Liver (tissue), 8 donors: ENCODE measurements at regions not wholly inside any gene's neighbourhood (a gene's known extent, or its start where the extent isn't known, plus 50 kb on each side); places are given as distances from the start of the nearest gene placed in this dataset.

Experiments
- DNase-seq: peaks from one replicate; pipeline ENCODE4 v3.0.0-alpha.2; 2017; ENCODE audit warnings: low spot score
- H3K27ac ChIP-seq, 2 donors: one replicate each; pipeline ENCODE4 v1.7.0; 2013; ENCODE audit warnings: inconsistent platforms in 2 of 2, low read length in 2 of 2, control low read depth in 1 of 2, low read depth in 1 of 2, mild to moderate bottlenecking in 1 of 2
- H3K27me3 ChIP-seq, 4 donors: one replicate each; pipeline versions ENCODE4 v1.6.1 to v1.7.0; 2013; ENCODE audit warnings: low read length in 3 of 4, inconsistent platforms in 1 of 4, mild to moderate bottlenecking in 1 of 4, moderate library complexity in 1 of 4; ENCODE audit not compliant: control insufficient read depth in 4 of 4, insufficient read depth in 4 of 4
- H3K36me3 ChIP-seq, 4 donors: one replicate each; pipeline versions ENCODE4 v1.6.1 to v1.7.0; 2013; ENCODE audit warnings: low read length in 3 of 4, mild to moderate bottlenecking in 3 of 4, low read depth in 1 of 4, moderate library complexity in 1 of 4; ENCODE audit not compliant: control insufficient read depth in 4 of 4, insufficient read depth in 3 of 4
- H3K4me1 ChIP-seq, 4 donors: one replicate each; pipeline versions ENCODE4 v1.6.1 to v1.7.0; 2013; ENCODE audit warnings: low read length in 3 of 4, mild to moderate bottlenecking in 3 of 4, moderate library complexity in 1 of 4; ENCODE audit not compliant: control insufficient read depth in 4 of 4, insufficient read depth in 4 of 4
- H3K4me3 ChIP-seq, 3 donors: one replicate each; pipeline versions ENCODE4 v1.6.1 to v1.7.0; 2013; ENCODE audit warnings: low read length in 3 of 3, control low read depth in 1 of 3, low read depth in 1 of 3, mild to moderate bottlenecking in 1 of 3
- H3K9ac ChIP-seq, 2 donors: one replicate each; pipeline ENCODE4 v1.7.0; 2013; ENCODE audit warnings: low read length in 2 of 2, mild to moderate bottlenecking in 2 of 2, moderate library complexity in 2 of 2, control low read depth in 1 of 2, low read depth in 1 of 2
- H3K9me3 ChIP-seq, 4 donors: one replicate each; pipeline versions ENCODE4 v1.6.1 to v1.7.0; 2013; ENCODE audit warnings: low read length in 3 of 4; ENCODE audit not compliant: control insufficient read depth in 4 of 4
- CTCF ChIP-seq: fragments of 150-350 bp; IDR thresholded peaks from 2 replicates; pipeline ENCODE4 v1.5.1; 2017; ENCODE audit warnings: improper control_type of control experiment, low read depth, low read length; ENCODE audit not compliant: missing input control
- EGR1 ChIP-seq, 2 donors: IDR thresholded peaks; 2 replicates each; pipeline ENCODE4 v1.6.1; 2016 to 2018; ENCODE audit warnings: antibody characterized with exemption in 2 of 2, low read depth in 2 of 2
- FOXA1 ChIP-seq: IDR thresholded peaks from 2 replicates; pipeline ENCODE4 v1.6.1; 2016; ENCODE audit warnings: antibody characterized with exemption
- FOXA2 ChIP-seq: IDR thresholded peaks from 2 replicates; pipeline ENCODE4 v1.6.1; 2016; ENCODE audit warnings: antibody characterized with exemption
- GABPA ChIP-seq, 2 donors: IDR thresholded peaks in 1 of 2; conservative IDR thresholded peaks in 1 of 2; 2 replicates each; pipeline ENCODE4 v1.6.1; 2016; ENCODE audit warnings: antibody characterized with exemption in 2 of 2, mild to moderate bottlenecking in 1 of 2, moderate library complexity in 1 of 2
- HNF4A ChIP-seq, 2 donors: conservative IDR thresholded peaks; 2 replicates each; pipeline ENCODE4 v1.6.1; 2016; ENCODE audit warnings: antibody characterized with exemption in 2 of 2, mild to moderate bottlenecking in 2 of 2
- NR2F2 ChIP-seq: IDR thresholded peaks from 2 replicates; pipeline ENCODE4 v1.6.1; 2016; ENCODE audit warnings: antibody characterized with exemption
- RAD21 ChIP-seq, 2 donors: IDR thresholded peaks; 2 replicates each; pipeline ENCODE4 v1.6.1; 2016; ENCODE audit warnings: antibody characterized with exemption in 2 of 2, mild to moderate bottlenecking in 2 of 2
- RXRA ChIP-seq, 2 donors: IDR thresholded peaks; 2 replicates each; pipeline ENCODE4 v1.6.1; 2017 to 2018; ENCODE audit warnings: antibody characterized with exemption in 2 of 2, mild to moderate bottlenecking in 1 of 2
- SP1 ChIP-seq: IDR thresholded peaks from 2 replicates; pipeline ENCODE4 v1.6.1; 2018; ENCODE audit warnings: antibody characterized with exemption, mild to moderate bottlenecking
- TAF1 ChIP-seq: conservative IDR thresholded peaks from 2 replicates; pipeline ENCODE4 v1.6.1; 2016; ENCODE audit warnings: antibody characterized with exemption, mild to moderate bottlenecking
- ZBTB33 ChIP-seq: IDR thresholded peaks from 2 replicates; pipeline ENCODE4 v1.6.1; 2016; ENCODE audit warnings: antibody characterized with exemption
- WGBS: extraction: QIAGEN DNeasy Blood & Tissue Kit; methylation state at CpG from one replicate; pipeline ENCODE4 v1.1.7; 2013; 5-methylcytosine and 5-hydroxymethylcytosine counted together
- TF ChIP-seq, protein P1 (sequence below): IDR thresholded peaks from 2 replicates; pipeline ENCODE4 v1.6.1; 2016; ENCODE audit warnings: antibody characterized with exemption
- TF ChIP-seq, protein P2 (sequence below): IDR thresholded peaks from 2 replicates; pipeline ENCODE4 v1.6.1; 2016; ENCODE audit warnings: antibody characterized with exemption, mild to moderate bottlenecking
- donor health status: healthy.
- donor health status: healthy.
- donor health status: healthy.
- donor health status: healthy.
- donor health status: healthy.

DNA sequence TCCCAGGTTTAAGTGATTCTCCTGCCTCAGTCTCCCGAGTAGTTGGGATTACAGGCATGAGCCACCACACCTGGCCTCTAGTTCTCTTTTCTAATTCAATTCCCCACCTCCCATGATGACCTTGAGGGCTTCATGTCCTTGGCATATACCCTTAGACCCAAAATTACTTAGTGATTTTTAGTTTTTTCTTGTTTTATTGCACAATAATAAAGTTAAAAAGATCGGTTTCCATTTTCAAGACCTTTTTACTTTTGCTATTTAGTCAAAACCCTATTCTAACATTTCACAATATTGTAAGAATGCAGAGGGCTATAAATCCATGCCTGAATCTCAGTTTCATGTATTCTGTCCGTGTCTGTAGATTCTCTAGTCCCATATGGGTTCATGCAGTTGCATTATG is 354.6 kb upstream of the FANCL start:
- H3K9me3 ChIP-seq, result no peaks in the 10 kb centered on the region
- H3K4me3 ChIP-seq, result no peak overlapping the region
- DNase-seq, result no peak
- no peaks in the 10 kb centered on the region for H3K4me1 ChIP-seq
- 74% methylated on average over 3 of the region's 3 CpGs for WGBS
- H3K27ac ChIP-seq, result no peak overlapping the region
- no peak overlapping the region for H3K9ac ChIP-seq
- TF ChIP-seq EGR1 (IDR thresholded peaks at IDR 0.05; ENCODE audit: low read depth in 2 of 2), result no peak
- no peak for TF ChIP-seq FOXA2
- no peak for TF ChIP-seq SP1
- TF ChIP-seq RXRA (IDR thresholded peaks at IDR 0.05), result no peak
- TF ChIP-seq ZBTB33, result no peak
- TF ChIP-seq FOXA1, result no peak
- no peaks in the 10 kb centered on the region for H3K36me3 ChIP-seq
- H3K27me3 ChIP-seq, result no peaks in the 10 kb centered on the region

- H3K9me3 ChIP-seq, result no peaks in the 10 kb centered on the region
- TF ChIP-seq, protein P1, sequence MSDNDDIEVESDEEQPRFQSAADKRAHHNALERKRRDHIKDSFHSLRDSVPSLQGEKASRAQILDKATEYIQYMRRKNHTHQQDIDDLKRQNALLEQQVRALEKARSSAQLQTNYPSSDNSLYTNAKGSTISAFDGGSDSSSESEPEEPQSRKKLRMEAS, result no peak
- TF ChIP-seq CTCF (no peak), RAD21 (IDR thresholded peaks at IDR 0.05) (no peak), NR2F2 (no peak), ZBTB33 (no peak), FOXA2 (no peak), HNF4A (conservative IDR thresholded peaks at IDR 0.05) (no peak), SP1 (no peak), EGR1 (IDR thresholded peaks at IDR 0.05; ENCODE audit: low read depth in 2 of 2) (no peak), RXRA (IDR thresholded peaks at IDR 0.05) (no peak), FOXA1 (no peak), TAF1 (no peak), GABPA (IDR thresholded peaks at IDR 0.05 in 1 of 2, conservative IDR thresholded peaks at IDR 0.05 in 1 of 2) (no peak)
- TF ChIP-seq, protein P2, sequence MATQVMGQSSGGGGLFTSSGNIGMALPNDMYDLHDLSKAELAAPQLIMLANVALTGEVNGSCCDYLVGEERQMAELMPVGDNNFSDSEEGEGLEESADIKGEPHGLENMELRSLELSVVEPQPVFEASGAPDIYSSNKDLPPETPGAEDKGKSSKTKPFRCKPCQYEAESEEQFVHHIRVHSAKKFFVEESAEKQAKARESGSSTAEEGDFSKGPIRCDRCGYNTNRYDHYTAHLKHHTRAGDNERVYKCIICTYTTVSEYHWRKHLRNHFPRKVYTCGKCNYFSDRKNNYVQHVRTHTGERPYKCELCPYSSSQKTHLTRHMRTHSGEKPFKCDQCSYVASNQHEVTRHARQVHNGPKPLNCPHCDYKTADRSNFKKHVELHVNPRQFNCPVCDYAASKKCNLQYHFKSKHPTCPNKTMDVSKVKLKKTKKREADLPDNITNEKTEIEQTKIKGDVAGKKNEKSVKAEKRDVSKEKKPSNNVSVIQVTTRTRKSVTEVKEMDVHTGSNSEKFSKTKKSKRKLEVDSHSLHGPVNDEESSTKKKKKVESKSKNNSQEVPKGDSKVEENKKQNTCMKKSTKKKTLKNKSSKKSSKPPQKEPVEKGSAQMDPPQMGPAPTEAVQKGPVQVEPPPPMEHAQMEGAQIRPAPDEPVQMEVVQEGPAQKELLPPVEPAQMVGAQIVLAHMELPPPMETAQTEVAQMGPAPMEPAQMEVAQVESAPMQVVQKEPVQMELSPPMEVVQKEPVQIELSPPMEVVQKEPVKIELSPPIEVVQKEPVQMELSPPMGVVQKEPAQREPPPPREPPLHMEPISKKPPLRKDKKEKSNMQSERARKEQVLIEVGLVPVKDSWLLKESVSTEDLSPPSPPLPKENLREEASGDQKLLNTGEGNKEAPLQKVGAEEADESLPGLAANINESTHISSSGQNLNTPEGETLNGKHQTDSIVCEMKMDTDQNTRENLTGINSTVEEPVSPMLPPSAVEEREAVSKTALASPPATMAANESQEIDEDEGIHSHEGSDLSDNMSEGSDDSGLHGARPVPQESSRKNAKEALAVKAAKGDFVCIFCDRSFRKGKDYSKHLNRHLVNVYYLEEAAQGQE, result no peak
- H3K36me3 ChIP-seq, result no peaks in the 10 kb centered on the region
- H3K9ac ChIP-seq, result no peak overlapping the region
- H3K4me1 ChIP-seq, result no peaks in the 10 kb centered on the region
- no peaks in the 10 kb centered on the region for H3K27me3 ChIP-seq
- DNase-seq, result no peak
- H3K27ac ChIP-seq, result no peak overlapping the region
- no peak overlapping the region for H3K4me3 ChIP-seq
These were observed 353.6 kb upstream of the FANCL start for GRCh38 chr2:58594762-58595161.
